OCI-LY1 (cell line): ENCODE measurements at regions not wholly inside any gene's neighbourhood (a gene's known extent, or its start where the extent isn't known, plus 50 kb on each side); places are given as distances from the start of the nearest gene placed in this dataset.

ENCODE experiments used
- CTCF ChIP-seq: fragments of 200-600 bp; sonication (generic), shearing (Covaris generic); IDR thresholded peaks from 2 replicates; pipeline ENCODE4 v1.5.1; 2017; ENCODE audit warnings: mild to moderate bottlenecking, antibody characterized with exemption, low read length, moderate library complexity, mixed read lengths
- EZH2 ChIP-seq: fragments of 200-600 bp; sonication (generic), shearing (Covaris generic); IDR thresholded peaks from 2 replicates; pipeline ENCODE4 v1.8.0; 2017; ENCODE audit warnings: borderline replicate concordance, mixed run types, mild to moderate bottlenecking, antibody characterized with exemption, low read length, moderate library complexity, mixed read lengths

GRCh38 chr7:118902600-118902999, 678.1 kb downstream of the ANKRD7 start:
- TF ChIP-seq CTCF (no peak), EZH2 (no peak)
